Mesothelial cell of epicardium (in vitro differentiated cells): ENCODE measurements at regions not wholly inside any gene's neighbourhood (a gene's known extent, or its start where the extent isn't known, plus 50 kb on each side); places are given as distances from the start of the nearest gene placed in this dataset.

Experiments
- DNase-seq, 2 experiments: peaks; one replicate each; pipeline ENCODE4 v3.0.0; 2021; ENCODE audit warnings: low spot score in 2 of 2; ENCODE audit not compliant: unreplicated experiment in 2 of 2
- H3K27ac Mint-ChIP-seq: 2 replicates; pipeline ENCODE4 v1.8.0; 2021; ENCODE audit warnings: mixed read lengths
- H3K27me3 Mint-ChIP-seq: 2 replicates; pipeline ENCODE4 v1.8.0; 2021; ENCODE audit warnings: low read depth, mixed read lengths
- H3K36me3 Mint-ChIP-seq: 2 replicates; pipeline ENCODE4 v1.8.0; 2021; ENCODE audit warnings: mixed read lengths
- H3K4me1 Mint-ChIP-seq: 2 replicates; pipeline ENCODE4 v1.8.0; 2021; ENCODE audit warnings: mixed read lengths
- H3K4me3 Mint-ChIP-seq: 2 replicates; pipeline ENCODE4 v1.8.0; 2021; ENCODE audit warnings: mild to moderate bottlenecking, moderate library complexity, mixed read lengths
- H3K9me3 Mint-ChIP-seq: 2 replicates; pipeline ENCODE4 v1.8.0; 2021; ENCODE audit warnings: mixed read lengths
- TF ChIP-seq, protein P1 (sequence below): fragments of 200-600 bp; sonication (generic); IDR thresholded peaks from one replicate; pipeline ENCODE4 v1.5.0; 2021; ENCODE audit warnings: antibody characterized with exemption; ENCODE audit not compliant: unreplicated experiment

DNA sequence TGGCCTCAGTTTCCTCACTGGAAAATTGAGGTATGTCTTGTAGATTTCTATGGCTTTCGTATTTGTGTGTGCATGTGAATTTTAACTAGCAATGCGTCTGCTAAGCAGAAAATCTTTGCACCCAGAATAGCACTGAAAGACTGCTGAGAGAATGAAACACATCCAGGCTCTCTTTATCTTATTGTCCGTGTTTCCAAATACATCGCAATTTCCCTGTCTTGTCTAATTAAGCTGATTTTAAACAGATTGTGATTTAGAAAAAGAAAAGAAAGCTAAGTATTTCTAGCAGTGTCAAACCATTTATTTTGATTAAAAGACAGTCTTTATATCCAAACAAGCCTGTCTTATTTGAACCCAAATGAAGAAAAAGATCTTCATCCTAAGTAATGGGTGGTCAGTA lies 168.6 kb downstream of the PMP22 start:
- Mint-ChIP-seq H3K27me3 (peaks cover 34% of the 10 kb centered on the region), H3K36me3 (no peaks in the 10 kb centered on the region), H3K4me3 (no peak overlapping the region), H3K4me1 (no peaks in the 10 kb centered on the region), H3K27ac (no peak overlapping the region), H3K9me3 (no peaks in the 10 kb centered on the region)
- TF ChIP-seq, protein P1, sequence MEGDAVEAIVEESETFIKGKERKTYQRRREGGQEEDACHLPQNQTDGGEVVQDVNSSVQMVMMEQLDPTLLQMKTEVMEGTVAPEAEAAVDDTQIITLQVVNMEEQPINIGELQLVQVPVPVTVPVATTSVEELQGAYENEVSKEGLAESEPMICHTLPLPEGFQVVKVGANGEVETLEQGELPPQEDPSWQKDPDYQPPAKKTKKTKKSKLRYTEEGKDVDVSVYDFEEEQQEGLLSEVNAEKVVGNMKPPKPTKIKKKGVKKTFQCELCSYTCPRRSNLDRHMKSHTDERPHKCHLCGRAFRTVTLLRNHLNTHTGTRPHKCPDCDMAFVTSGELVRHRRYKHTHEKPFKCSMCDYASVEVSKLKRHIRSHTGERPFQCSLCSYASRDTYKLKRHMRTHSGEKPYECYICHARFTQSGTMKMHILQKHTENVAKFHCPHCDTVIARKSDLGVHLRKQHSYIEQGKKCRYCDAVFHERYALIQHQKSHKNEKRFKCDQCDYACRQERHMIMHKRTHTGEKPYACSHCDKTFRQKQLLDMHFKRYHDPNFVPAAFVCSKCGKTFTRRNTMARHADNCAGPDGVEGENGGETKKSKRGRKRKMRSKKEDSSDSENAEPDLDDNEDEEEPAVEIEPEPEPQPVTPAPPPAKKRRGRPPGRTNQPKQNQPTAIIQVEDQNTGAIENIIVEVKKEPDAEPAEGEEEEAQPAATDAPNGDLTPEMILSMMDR = no peak
- no peak for DNase-seq

DNA sequence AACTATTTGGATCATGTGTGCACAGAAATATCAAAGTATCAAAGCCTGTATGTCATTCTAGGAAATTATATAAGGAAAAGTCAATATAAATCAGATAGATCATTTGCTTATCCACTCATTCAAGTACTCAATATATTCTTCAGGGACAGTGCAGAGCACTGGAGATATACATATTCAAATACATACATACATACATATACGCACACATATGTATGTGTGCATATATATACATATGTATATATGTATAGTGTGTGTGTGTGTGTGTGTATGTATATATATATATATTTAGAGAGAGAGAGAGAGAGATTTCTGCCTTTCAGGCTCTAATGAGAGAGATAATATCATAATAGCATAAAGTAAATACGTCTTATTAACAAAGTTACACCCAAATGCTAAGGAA lies 169.2 kb downstream of the PMP22 start:
- H3K27ac Mint-ChIP-seq = no peak overlapping the region
- DNase-seq = no peak
- no peaks in the 10 kb centered on the region for H3K9me3 Mint-ChIP-seq
- H3K4me3 Mint-ChIP-seq = no peak overlapping the region
- H3K27me3 Mint-ChIP-seq = peaks cover 36% of the 10 kb centered on the region
- H3K36me3 Mint-ChIP-seq = no peaks in the 10 kb centered on the region
- no peaks in the 10 kb centered on the region for H3K4me1 Mint-ChIP-seq
- TF ChIP-seq, protein P1 = no peak

DNA sequence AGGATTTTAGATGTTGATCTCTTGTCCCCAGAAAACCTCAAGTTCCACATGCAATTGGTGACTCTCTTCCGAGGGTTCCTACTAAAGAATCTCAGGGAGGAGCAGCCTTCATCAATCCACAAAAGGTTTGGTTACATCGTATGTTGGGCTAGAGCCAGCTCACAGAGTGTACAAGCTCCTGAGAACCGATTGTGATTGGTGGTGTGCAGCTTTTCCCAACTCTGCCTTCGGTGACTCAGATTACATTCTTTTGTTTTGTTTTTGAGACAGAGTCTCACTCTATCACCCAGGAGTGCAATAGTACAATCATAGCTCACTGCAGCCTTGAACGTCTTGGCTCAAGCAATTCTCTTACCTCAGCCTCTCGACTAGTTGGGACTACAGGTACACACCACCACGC lies 172.4 kb downstream of the PMP22 start:
- Mint-ChIP-seq H3K27me3 (peaks cover 32% of the 10 kb centered on the region), H3K9me3 (no peaks in the 10 kb centered on the region), H3K36me3 (no peaks in the 10 kb centered on the region), H3K27ac (no peak overlapping the region), H3K4me3 (no peak overlapping the region), H3K4me1 (no peaks in the 10 kb centered on the region)
- TF ChIP-seq, protein P1 = no peak
- DNase-seq = no peak

DNA sequence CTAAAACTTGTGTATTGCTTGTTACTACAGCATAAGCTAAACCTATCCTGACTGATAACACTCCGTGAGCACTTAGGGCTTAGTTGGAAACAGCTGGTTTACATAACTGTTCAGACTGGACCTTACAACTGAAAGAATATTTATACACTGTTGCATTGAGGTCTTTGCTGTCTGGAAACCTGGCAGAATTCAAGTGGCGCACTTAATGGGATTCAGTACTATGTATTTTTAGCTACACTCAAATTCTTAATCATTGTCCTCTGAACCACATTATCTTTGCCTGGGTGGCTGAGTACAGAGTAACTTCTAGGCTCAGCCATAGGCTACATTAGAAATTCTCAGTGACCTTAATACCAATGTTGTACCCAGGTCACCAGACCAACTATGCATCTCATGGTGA lies 172.9 kb downstream of the PMP22 start:
- no peaks in the 10 kb centered on the region for H3K36me3 Mint-ChIP-seq
- H3K4me1 Mint-ChIP-seq = no peaks in the 10 kb centered on the region
- H3K27ac Mint-ChIP-seq = no peak overlapping the region
- DNase-seq = no peak
- H3K27me3 Mint-ChIP-seq = peaks cover 32% of the 10 kb centered on the region
- TF ChIP-seq, protein P1 = no peak
- no peaks in the 10 kb centered on the region for H3K9me3 Mint-ChIP-seq
- no peak overlapping the region for H3K4me3 Mint-ChIP-seq

DNA sequence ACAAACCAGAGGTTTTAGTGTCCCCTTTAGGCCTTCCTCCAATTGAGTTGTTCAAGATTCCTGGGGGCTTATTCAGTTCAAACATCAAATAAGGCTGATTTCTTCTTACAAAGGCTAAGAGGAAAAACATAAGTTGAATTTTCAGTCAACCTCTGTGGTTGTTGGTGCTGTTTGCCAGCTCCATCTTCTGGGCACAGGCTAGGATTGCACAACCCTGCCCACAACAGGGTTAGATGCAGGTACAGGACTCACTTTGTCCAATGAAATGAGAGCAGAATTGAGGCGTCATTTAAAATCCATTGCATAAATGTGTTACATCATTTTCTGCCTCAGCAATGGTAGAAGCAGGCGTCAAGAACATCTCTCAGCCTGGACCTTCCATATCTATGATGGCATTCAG lies 173.3 kb downstream of the PMP22 start:
- Mint-ChIP-seq H3K27me3 (peaks cover 29% of the 10 kb centered on the region), H3K4me1 (no peaks in the 10 kb centered on the region), H3K4me3 (no peak overlapping the region), H3K36me3 (no peaks in the 10 kb centered on the region), H3K27ac (no peak overlapping the region), H3K9me3 (no peaks in the 10 kb centered on the region)
- no peak for DNase-seq
- TF ChIP-seq, protein P1 = no peak

DNA sequence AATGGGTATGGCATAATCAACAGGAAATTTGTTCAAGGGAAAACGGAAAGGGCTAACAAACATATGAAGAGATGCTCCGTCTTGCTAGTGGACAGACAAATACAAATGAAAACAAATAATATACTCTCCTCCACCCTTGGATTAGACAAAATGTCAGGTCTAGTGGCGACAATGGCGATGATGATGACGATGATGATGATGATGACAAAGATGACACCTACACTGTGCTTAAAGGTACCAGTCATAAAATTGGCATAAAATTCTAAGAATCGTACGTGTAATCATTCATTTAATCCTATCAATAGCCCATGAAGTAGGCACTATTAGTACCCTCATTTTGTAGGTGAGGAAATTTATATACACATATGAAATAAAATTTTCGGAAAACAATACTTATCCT lies 174.6 kb downstream of the PMP22 start:
- Mint-ChIP-seq H3K4me1 (no peaks in the 10 kb centered on the region), H3K4me3 (no peak overlapping the region), H3K9me3 (no peaks in the 10 kb centered on the region), H3K36me3 (no peaks in the 10 kb centered on the region), H3K27ac (no peak overlapping the region), H3K27me3 (peaks cover 34% of the 10 kb centered on the region)
- TF ChIP-seq, protein P1 = no peak
- no peak for DNase-seq
